Pancreas (tissue), 10 donors: ENCODE measurements at regions not wholly inside any gene's neighbourhood (a gene's known extent, or its start where the extent isn't known, plus 50 kb on each side); places are given as distances from the start of the nearest gene placed in this dataset.

ENCODE experiments used
- ATAC-seq, 4 donors: fragments of 200-7000 bp; cut with Tn5 transposase; one replicate each; pipeline versions ENCODE4 v1.8.0 to v1.9.1; 2020; ENCODE audit warnings: mild to moderate bottlenecking in 4 of 4, moderate library complexity in 4 of 4
- DNase-seq, 6 donors: peaks; one replicate each; pipeline ENCODE4 v3.0.0-alpha.2; 2020
- FAIRE-seq: peaks from 2 replicates; lab custom pipeline; 2012; peaks lifted over from hg19 to GRCh38; lab: Jason Lieb, UNC
- H3K27ac ChIP-seq, 4 donors: fragments of 200-600 bp; sonication (generic); 1 replicate in 3 of 4; 2 replicates in 1 of 4; pipeline versions ENCODE4 v1.5.0 to v1.8.0; 2020
- H3K27me3 ChIP-seq, 4 donors: fragments of 200-600 bp; one replicate each; pipeline ENCODE4 v1.8.0; 2021
- H3K36me3 ChIP-seq, 3 donors: fragments of 200-600 bp; sonication (generic) in 1 of 3; one replicate each; pipeline versions ENCODE4 v1.5.0 to v1.8.0; 2020 to 2021
- H3K4me1 ChIP-seq, 3 donors: fragments of 200-600 bp; one replicate each; pipeline ENCODE4 v1.8.0; 2021
- H3K4me3 ChIP-seq, 4 donors: fragments of 200-600 bp; sonication (generic) in 2 of 4; one replicate each; pipeline versions ENCODE4 v1.5.0 to v1.8.0; 2020 to 2021
- H3K9me3 ChIP-seq, 4 donors: fragments of 200-600 bp; one replicate each; pipeline ENCODE4 v1.8.0; 2021
- CTCF ChIP-seq, 4 donors: fragments of 200-600 bp; sonication (generic) in 3 of 4; IDR thresholded peaks; one replicate each; pipeline versions ENCODE4 v1.5.0 to v1.8.0; 2021; ENCODE audit warnings: antibody characterized with exemption in 4 of 4
- WGBS, 2 donors: extraction: QIAGEN DNeasy Blood & Tissue Kit; methylation state at CpG; one replicate each; pipeline ENCODE4 v1.1.7; 2013; 5-methylcytosine and 5-hydroxymethylcytosine counted together
- intact Hi-C, 3 donors: fragments of 100-400 bp; cut with DNase I; formaldehyde crosslinking; loops; one replicate each; pipeline versions ENCODE4 v1.11.1 to v1.14.2; 2022
- donor health status: healthy with polysubstance abuse.
- donor health status: DM: no; HTN: no; CAD: no; lungs with moderate emphysema.
- donor health status: DM: no; HTN: no; CAD: no.
- donor health status: control.
- donor health status: control.
- donor health status: Bipolar disorder and iron deficiency.
- donor health status: DM: yes; HTN: yes; CAD: no.
- donor health status: DM: no; HTN: no; CAD: no.
- donor health status: DM: no; HTN: no; CAD: no.
- donor health status: DM: yes; HTN: yes; CAD: no.

DNA sequence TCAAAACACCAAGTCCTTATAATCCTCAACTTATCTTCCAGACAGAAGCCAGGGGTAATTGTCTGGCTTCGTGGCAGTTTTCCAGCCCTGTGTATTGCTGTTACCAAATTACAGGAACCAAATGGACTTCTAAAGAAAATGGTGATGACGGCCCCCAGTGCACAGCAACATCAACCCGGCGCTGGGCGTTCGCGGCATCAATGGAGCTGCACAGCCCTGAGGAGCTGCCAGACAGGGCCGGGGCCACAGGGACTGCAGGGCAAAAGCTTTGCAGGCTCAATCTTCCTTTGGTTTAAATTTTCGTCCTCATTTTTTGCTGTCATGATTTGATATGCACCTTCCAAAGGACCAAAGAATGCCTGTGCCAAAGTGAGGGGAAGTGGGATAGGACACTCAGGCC is 292.5 kb downstream of the BRD1 start:
- no peak for ATAC-seq
- H3K27ac ChIP-seq = no peak overlapping the region
- 73 to 83% methylated on average over 9 of the region's 9 CpGs for WGBS, 2 donors
- H3K4me1 ChIP-seq = no peaks in the 10 kb centered on the region
- no peak overlapping the region for H3K4me3 ChIP-seq
- no peaks in the 10 kb centered on the region for H3K9me3 ChIP-seq
- H3K27me3 ChIP-seq = peaks cover 0 to 4% (median 0%) of the 10 kb centered on the region in 4 donors
- FAIRE-seq = no peak
- TF ChIP-seq CTCF (IDR thresholded peaks at IDR 0.05) = no peak
- no peaks in the 10 kb centered on the region for H3K36me3 ChIP-seq
- DNase-seq = peak in 2 of 6 donors; percentile 1 to 10
- intact Hi-C loops = loop anchor here in 1 of 3 donors (10.0 kb wide), 1 partner anchor 90 kb away; no protein-coding TSS in a partner anchor

- Histone ChIP-seq H3K27me3 (peaks cover 0 to 4% (median 0%) of the 10 kb centered on the region in 4 donors), H3K4me3 (no peak overlapping the region), H3K27ac (no peak overlapping the region), H3K36me3 (no peaks in the 10 kb centered on the region), H3K9me3 (no peaks in the 10 kb centered on the region), H3K4me1 (no peaks in the 10 kb centered on the region)
- ATAC-seq = no peak
- no peak for FAIRE-seq
- TF ChIP-seq CTCF (IDR thresholded peaks at IDR 0.05) = no peak
- intact Hi-C loops = loop anchor here in 1 of 3 donors (10.0 kb wide), 1 partner anchor 90 kb away; no protein-coding TSS in a partner anchor
- 56 to 64% methylated on average over 16 of the region's 16 CpGs for WGBS, 2 donors
- DNase-seq = peak in 1 of 6 donors; percentile 13
These were observed 293.3 kb downstream of the BRD1 start for GRCh38 chr22:49534386-49534785.

DNA sequence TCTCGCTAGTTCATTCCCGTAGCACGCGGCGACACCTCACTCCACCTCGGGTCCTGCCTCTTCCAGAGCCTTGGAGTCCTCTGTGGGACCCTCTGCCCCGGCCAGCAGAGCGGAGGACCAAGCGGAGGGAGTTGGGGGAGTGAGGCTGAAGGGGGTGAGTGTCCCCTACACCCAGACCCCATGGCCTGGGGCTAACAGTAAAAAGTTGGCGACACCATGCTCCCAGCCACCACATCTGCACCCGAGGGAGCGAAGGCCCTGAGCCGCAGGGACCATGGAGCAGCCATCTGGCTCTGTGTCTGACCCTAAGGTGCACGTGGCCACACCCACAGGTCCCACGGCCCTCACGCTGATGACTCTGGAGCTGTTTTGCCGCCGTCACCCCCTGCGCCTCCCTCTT is 293.8 kb downstream of the BRD1 start:
- Histone ChIP-seq H3K27ac (no peak overlapping the region), H3K36me3 (no peaks in the 10 kb centered on the region), H3K4me3 (no peak overlapping the region), H3K9me3 (no peaks in the 10 kb centered on the region), H3K27me3 (peaks cover 0 to 4% (median 0%) of the 10 kb centered on the region in 4 donors), H3K4me1 (no peaks in the 10 kb centered on the region)
- intact Hi-C loops = loop anchor here in 1 of 3 donors (10.0 kb wide), 1 partner anchor 91 kb away; no protein-coding TSS in a partner anchor
- no peak for ATAC-seq
- no peak for TF ChIP-seq CTCF (IDR thresholded peaks at IDR 0.05)
- DNase-seq = peak in 1 of 6 donors; percentile 18
- WGBS, 2 donors = 72 to 77% methylated on average over 19 of the region's 19 CpGs
- FAIRE-seq = no peak

GRCh38 chr22:49532869-49533802 is 294.5 kb downstream of the BRD1 start:
- H3K4me3 ChIP-seq = no peak overlapping the region
- H3K9me3 ChIP-seq = no peaks in the 10 kb centered on the region
- intact Hi-C loops = loop anchor here in 1 of 3 donors (10.0 kb wide), 1 partner anchor 92 kb away; no protein-coding TSS in a partner anchor
- no peak for ATAC-seq
- no peak overlapping the region for H3K27ac ChIP-seq
- H3K4me1 ChIP-seq = no peaks in the 10 kb centered on the region
- 38 to 43% methylated on average over 22 of the region's 22 CpGs for WGBS, 2 donors
- H3K27me3 ChIP-seq = peaks cover 0 to 4% (median 0%) of the 10 kb centered on the region in 4 donors
- no peaks in the 10 kb centered on the region for H3K36me3 ChIP-seq
- FAIRE-seq = no peak
- TF ChIP-seq CTCF (IDR thresholded peaks at IDR 0.05) = no peak
- peak in 1 of 6 donors; percentile 14 for DNase-seq
